Kidney tubule cell (primary cell): ENCODE measurements at regions not wholly inside any gene's neighbourhood (a gene's known extent, or its start where the extent isn't known, plus 50 kb on each side); places are given as distances from the start of the nearest gene placed in this dataset.

Experiments used
- DNase-seq: peaks from one replicate; pipeline ENCODE4 v3.0.0-alpha.2; 2018; ENCODE audit warnings: low spot score

- DNase-seq, result no peak
These were observed 56.9 kb upstream of the PIP5K1B start for GRCh38 chr9:68648164-68648563.

- no peak for DNase-seq
These were observed 56.1 kb upstream of the PIP5K1B start for GRCh38 chr9:68648971-68649370.

GRCh38 chr9:68651280-68651893 lies 53.7 kb upstream of the PIP5K1B start:
- DNase-seq, result no peak

- DNase-seq, result peak; percentile 19
These were observed 51.9 kb upstream of the PIP5K1B start for GRCh38 chr9:68653141-68653595.

GRCh38 chr9:68654075-68654474 lies 51.0 kb upstream of the PIP5K1B start:
- DNase-seq, result no peak
